PFSK-1 (cell line): ENCODE measurements at regions not wholly inside any gene's neighbourhood (a gene's known extent, or its start where the extent isn't known, plus 50 kb on each side); places are given as distances from the start of the nearest gene placed in this dataset.

Experiments
- POLR2AphosphoS5 ChIP-seq: IDR thresholded peaks from 2 replicates; pipeline ENCODE4 v1.6.1; 2012; ENCODE audit warnings: low read depth, mild to moderate bottlenecking, control low read depth, low read length, moderate library complexity
- SIN3A ChIP-seq: IDR thresholded peaks from 2 replicates; pipeline ENCODE4 v1.6.1; 2012; ENCODE audit warnings: mild to moderate bottlenecking, low read length, moderate library complexity, borderline replicate concordance; ENCODE audit not compliant: insufficient read depth
- TAF1 ChIP-seq: IDR thresholded peaks from 2 replicates; pipeline ENCODE4 v1.6.1; 2012; ENCODE audit warnings: low read length, control low read depth, borderline replicate concordance; ENCODE audit not compliant: insufficient read depth
- TF ChIP-seq, protein P1 (sequence below), 2 experiments: IDR thresholded peaks; 2 replicates each; pipeline versions ENCODE4 v1.6.1 to v1.8.0; 2011 to 2012; ENCODE audit warnings: low read depth in 2 of 2, low read length in 2 of 2, control low read depth in 1 of 2, inconsistent platforms in 1 of 2, mild to moderate bottlenecking in 1 of 2, moderate library complexity in 1 of 2; ENCODE audit not compliant: insufficient read depth in 1 of 2

- TF ChIP-seq, protein P1, sequence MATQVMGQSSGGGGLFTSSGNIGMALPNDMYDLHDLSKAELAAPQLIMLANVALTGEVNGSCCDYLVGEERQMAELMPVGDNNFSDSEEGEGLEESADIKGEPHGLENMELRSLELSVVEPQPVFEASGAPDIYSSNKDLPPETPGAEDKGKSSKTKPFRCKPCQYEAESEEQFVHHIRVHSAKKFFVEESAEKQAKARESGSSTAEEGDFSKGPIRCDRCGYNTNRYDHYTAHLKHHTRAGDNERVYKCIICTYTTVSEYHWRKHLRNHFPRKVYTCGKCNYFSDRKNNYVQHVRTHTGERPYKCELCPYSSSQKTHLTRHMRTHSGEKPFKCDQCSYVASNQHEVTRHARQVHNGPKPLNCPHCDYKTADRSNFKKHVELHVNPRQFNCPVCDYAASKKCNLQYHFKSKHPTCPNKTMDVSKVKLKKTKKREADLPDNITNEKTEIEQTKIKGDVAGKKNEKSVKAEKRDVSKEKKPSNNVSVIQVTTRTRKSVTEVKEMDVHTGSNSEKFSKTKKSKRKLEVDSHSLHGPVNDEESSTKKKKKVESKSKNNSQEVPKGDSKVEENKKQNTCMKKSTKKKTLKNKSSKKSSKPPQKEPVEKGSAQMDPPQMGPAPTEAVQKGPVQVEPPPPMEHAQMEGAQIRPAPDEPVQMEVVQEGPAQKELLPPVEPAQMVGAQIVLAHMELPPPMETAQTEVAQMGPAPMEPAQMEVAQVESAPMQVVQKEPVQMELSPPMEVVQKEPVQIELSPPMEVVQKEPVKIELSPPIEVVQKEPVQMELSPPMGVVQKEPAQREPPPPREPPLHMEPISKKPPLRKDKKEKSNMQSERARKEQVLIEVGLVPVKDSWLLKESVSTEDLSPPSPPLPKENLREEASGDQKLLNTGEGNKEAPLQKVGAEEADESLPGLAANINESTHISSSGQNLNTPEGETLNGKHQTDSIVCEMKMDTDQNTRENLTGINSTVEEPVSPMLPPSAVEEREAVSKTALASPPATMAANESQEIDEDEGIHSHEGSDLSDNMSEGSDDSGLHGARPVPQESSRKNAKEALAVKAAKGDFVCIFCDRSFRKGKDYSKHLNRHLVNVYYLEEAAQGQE (IDR thresholded peaks at IDR 0.05; ENCODE audit: insufficient read depth in 1 of 2, low read depth in 2 of 2, low read length in 2 of 2): no peak
- TF ChIP-seq SIN3A (no peak), POLR2AphosphoS5 (no peak), TAF1 (no peak)
Measured at GRCh38 chr7:124403587-124403986, 362.0 kb downstream of the GPR37 start.
